RCC 7860 (cell line): ENCODE measurements at regions not wholly inside any gene's neighbourhood (a gene's known extent, or its start where the extent isn't known, plus 50 kb on each side); places are given as distances from the start of the nearest gene placed in this dataset.

Source experiments
- DNase-seq: peaks from one replicate; pipeline ENCODE4 v3.0.0-alpha.2; 2015; ENCODE audit warnings: low spot score
- FAIRE-seq: peaks from 2 replicates; lab custom pipeline; 2012; peaks lifted over from hg19 to GRCh38; lab: Jason Lieb, UNC

GRCh38 chr2:103660519-103660918, 898.7 kb downstream of the TMEM182 start:
- FAIRE-seq (peak; percentile 54), DNase-seq (no peak)

GRCh38 chr2:103660947-103661346, 899.1 kb downstream of the TMEM182 start:
- DNase-seq (no peak), FAIRE-seq (peak; percentile 22)

- FAIRE-seq, result no peak
These were observed 902.9 kb downstream of the TMEM182 start for GRCh38 chr2:103664690-103665089.

GRCh38 chr2:103667335-103667884, 905.6 kb downstream of the TMEM182 start:
- peak; percentile 69 for DNase-seq
- FAIRE-seq, result peak; percentile 83

More at GRCh38 chr2:103664690-103665089, 902.9 kb downstream of the TMEM182 start:
- DNase-seq, result no peak

- DNase-seq, result no peak
- FAIRE-seq, result no peak
These were observed 907.7 kb downstream of the TMEM182 start for GRCh38 chr2:103669531-103669930.
